ENCODE measurements at regions not wholly inside any gene's neighbourhood (a gene's known extent, or its start where the extent isn't known, plus 50 kb on each side); places are given as distances from the start of the nearest gene placed in this dataset.

- no peaks in the 10 kb centered on the region for H3K36me3 ChIP-seq (ENCODE audit: insufficient read depth)
- H3K27ac ChIP-seq (ENCODE audit: low read depth), result no peak overlapping the region
- 0 out of 3 replicates have a peak, but pooled peaks cover 3% of the 10 kb centered on the region for H3K9me3 Mint-ChIP-seq
- H3K27ac Mint-ChIP-seq, result no peak overlapping the region
- DNase-seq (ENCODE audit: low spot score) (no peak), ATAC-seq (no peak)
- TF ChIP-seq CTCF (conservative IDR thresholded peaks at IDR 0.05; ENCODE audit: low read depth in 2 of 2), result no peak
- no peak for TF ChIP-seq REST (IDR thresholded peaks at IDR 0.05; ENCODE audit: unreplicated experiment)
- TF ChIP-seq JUNB (IDR thresholded peaks at IDR 0.05; ENCODE audit: unreplicated experiment), result no peak
- TF ChIP-seq ZNF331 (CRISPR knock-in tag; IDR thresholded peaks at IDR 0.05; ENCODE audit: low read depth), result no peak
- no peak for TF ChIP-seq ZNF114 (CRISPR knock-in tag; IDR thresholded peaks at IDR 0.05)
- no peak for TF ChIP-seq NANOG (IDR thresholded peaks at IDR 0.05; ENCODE audit: borderline replicate concordance)
- TF ChIP-seq ETS1 (IDR thresholded peaks at IDR 0.05), result no peak
- no peak for TF ChIP-seq EZH2 (IDR thresholded peaks at IDR 0.05; ENCODE audit: low read depth, unreplicated experiment)
- no peak for TF ChIP-seq STAT1 (IDR thresholded peaks at IDR 0.05; ENCODE audit: unreplicated experiment)
- no peak for TF ChIP-seq EZH2phosphoT487 (IDR thresholded peaks at IDR 0.05; ENCODE audit: unreplicated experiment)
- no peak for TF ChIP-seq CREB1 (CRISPR knock-in tag; IDR thresholded peaks at IDR 0.05; ENCODE audit: low read depth)
- TF ChIP-seq POLR2AphosphoS5 (IDR thresholded peaks at IDR 0.05; ENCODE audit: low read depth), result no peak
- TF ChIP-seq ZNF462 (CRISPR knock-in tag; IDR thresholded peaks at IDR 0.05), result no peak
- no peaks in the 10 kb centered on the region for H3K4me1 ChIP-seq (ENCODE audit: insufficient read depth)
- H4K20me1 ChIP-seq (replicated peaks; ENCODE audit: insufficient read depth), result no peaks in the 10 kb centered on the region
- H3K9me2 ChIP-seq (ENCODE audit: insufficient read depth), result no peaks in the 10 kb centered on the region; the same call in 1 of the 2 replicates
- no peaks in the 10 kb centered on the region for H3K79me2 ChIP-seq (replicated peaks; ENCODE audit: insufficient read depth)
- no peak overlapping the region for H3K4me3 ChIP-seq
- no peak overlapping the region for H3K4me2 ChIP-seq
- H3K27me3 ChIP-seq (ENCODE audit: insufficient read depth), result no peaks in the 10 kb centered on the region
- H3F3A ChIP-seq (replicated peaks; ENCODE audit: low read depth), result no peaks in the 10 kb centered on the region
- no peak overlapping the region for H3K4me3 Mint-ChIP-seq
- H3K36me3 Mint-ChIP-seq (ENCODE audit: low read depth), result no peaks in the 10 kb centered on the region
- no peaks in the 10 kb centered on the region for H3K27me3 Mint-ChIP-seq (ENCODE audit: insufficient read depth, low read depth, poor library complexity)
- H3K4me1 Mint-ChIP-seq, result no peaks in the 10 kb centered on the region; the same call in 2 of the 3 replicates
- H2AFZ ChIP-seq, result no peak overlapping the region
Measured at GRCh38 chr2:133836691-133837345, 268.6 kb upstream of the NCKAP5 start.

Measured in GM23338 (cell line).